WTC11 (cell line): ENCODE measurements at regions not wholly inside any gene's neighbourhood (a gene's known extent, or its start where the extent isn't known, plus 50 kb on each side); places are given as distances from the start of the nearest gene placed in this dataset.

ENCODE experiments used
- ATAC-seq: fragments of 200-7000 bp; cut with Tn5 transposase; 2 replicates; pipeline ENCODE4 v1.10.0; 2021; ENCODE audit warnings: mild to moderate bottlenecking, moderate library complexity
- CTCF ChIA-PET: fragments of 300-600 bp; sonication (Branson Sonifier 250); formaldehyde crosslinking; loops from one replicate; lab custom pipeline; 2021; ENCODE audit warnings: antibody characterized with exemption; lab: Charles Lee
- POLR2A ChIA-PET: fragments of 350-600 bp; sonication (Branson Sonifier 250); formaldehyde crosslinking; loops from one replicate; lab custom pipeline; 2021; ENCODE audit warnings: antibody characterized with exemption; lab: Charles Lee
- DNase-seq: peaks from one replicate; pipeline ENCODE4 v3.0.0; 2021; ENCODE audit warnings: low spot score
- H3K27ac Mint-ChIP-seq: 2 replicates; pipeline ENCODE4 v1.8.0; 2021; ENCODE audit warnings: mixed read lengths
- H3K27me3 Mint-ChIP-seq: 2 replicates; pipeline ENCODE4 v1.8.0; 2021; ENCODE audit warnings: low read depth, mild to moderate bottlenecking, moderate library complexity, mixed read lengths
- H3K36me3 Mint-ChIP-seq: 2 replicates; pipeline ENCODE4 v1.8.0; 2021; ENCODE audit warnings: mixed read lengths
- H3K4me1 Mint-ChIP-seq: 2 replicates; pipeline ENCODE4 v1.8.0; 2022; ENCODE audit warnings: mixed read lengths
- H3K4me3 Mint-ChIP-seq: 2 replicates; pipeline ENCODE4 v1.8.0; 2021; ENCODE audit warnings: mild to moderate bottlenecking, moderate library complexity, mixed read lengths
- H3K9me3 Mint-ChIP-seq: 2 replicates; pipeline ENCODE4 v1.8.0; 2021; ENCODE audit warnings: mixed read lengths
- ARID4B ChIP-seq: sonication (generic); formaldehyde crosslinking; IDR thresholded peaks from 2 replicates; pipeline ENCODE4 v1.8.0; 2023; ENCODE audit warnings: missing genetic modification reagents, mild to moderate bottlenecking, borderline replicate concordance
- CREB1 ChIP-seq: sonication (generic); formaldehyde crosslinking; IDR thresholded peaks from 2 replicates; pipeline ENCODE4 v1.8.0; 2023; ENCODE audit warnings: mild to moderate bottlenecking, missing genetic modification reagents
- E2F5 ChIP-seq: sonication (generic); formaldehyde crosslinking; IDR thresholded peaks from 2 replicates; pipeline ENCODE4 v1.8.1; 2022; ENCODE audit warnings: mild to moderate bottlenecking, moderate library complexity, missing genetic modification reagents
- GTF2I ChIP-seq: fragments of 250-450 bp; sonication (Bioruptor Pico); conservative IDR thresholded peaks from 2 replicates; pipeline ENCODE4 v1.4.0; 2021; ENCODE audit warnings: mild to moderate bottlenecking
- JUN ChIP-seq: sonication (generic); formaldehyde crosslinking; IDR thresholded peaks from 2 replicates; pipeline ENCODE4 v1.8.0; 2023; ENCODE audit warnings: mild to moderate bottlenecking, missing genetic modification reagents
- MLX ChIP-seq: sonication (generic); formaldehyde crosslinking; IDR thresholded peaks from 2 replicates; pipeline ENCODE4 v1.8.1; 2023; ENCODE audit warnings: mild to moderate bottlenecking, missing genetic modification reagents, moderate library complexity
- MYBL2 ChIP-seq: sonication (generic); formaldehyde crosslinking; IDR thresholded peaks from 2 replicates; pipeline ENCODE4 v1.8.1; 2023; ENCODE audit warnings: mild to moderate bottlenecking, moderate library complexity, missing genetic modification reagents
- NR1H2 ChIP-seq: sonication (generic); formaldehyde crosslinking; IDR thresholded peaks from 2 replicates; pipeline ENCODE4 v1.9.0; 2021; ENCODE audit warnings: mild to moderate bottlenecking, moderate library complexity, missing genetic modification reagents
- SOX15 ChIP-seq: fragments of 250-450 bp; sonication (Bioruptor Pico); IDR thresholded peaks from 2 replicates; pipeline ENCODE4 v1.9.0; 2021; ENCODE audit warnings: mild to moderate bottlenecking
- SP1 ChIP-seq: sonication (generic); formaldehyde crosslinking; conservative IDR thresholded peaks from 2 replicates; pipeline ENCODE4 v1.8.1; 2022; ENCODE audit warnings: missing genetic modification reagents
- TP53 ChIP-seq: sonication (generic); formaldehyde crosslinking; IDR thresholded peaks from 2 replicates; pipeline ENCODE4 v1.8.1; 2023; ENCODE audit warnings: mild to moderate bottlenecking, missing genetic modification reagents
- ZBTB21 ChIP-seq: sonication (generic); formaldehyde crosslinking; IDR thresholded peaks from 2 replicates; pipeline ENCODE4 v1.8.1; 2023; ENCODE audit warnings: mild to moderate bottlenecking, missing genetic modification reagents, borderline replicate concordance
- ZNF138 ChIP-seq: sonication (generic); formaldehyde crosslinking; conservative IDR thresholded peaks from 2 replicates; pipeline ENCODE4 v1.8.1; 2022; ENCODE audit warnings: mild to moderate bottlenecking, moderate library complexity, missing genetic modification reagents
- ZNF263 ChIP-seq: sonication (generic); formaldehyde crosslinking; IDR thresholded peaks from 2 replicates; pipeline ENCODE4 v1.8.1; 2022; ENCODE audit warnings: low read depth, mild to moderate bottlenecking, moderate library complexity, missing genetic modification reagents
- TF ChIP-seq, protein P1 (sequence below): sonication (generic); formaldehyde crosslinking; IDR thresholded peaks from 2 replicates; pipeline ENCODE4 v1.8.1; 2023; ENCODE audit warnings: mild to moderate bottlenecking, missing genetic modification reagents, moderate library complexity
- TF ChIP-seq, protein P2 (sequence below): sonication (generic); formaldehyde crosslinking; IDR thresholded peaks from 2 replicates; pipeline ENCODE4 v1.8.0; 2022; ENCODE audit warnings: mild to moderate bottlenecking, missing genetic modification reagents
- TF ChIP-seq, protein P3 (sequence below): sonication (generic); formaldehyde crosslinking; IDR thresholded peaks from 2 replicates; pipeline ENCODE4 v1.8.0; 2022; ENCODE audit warnings: mild to moderate bottlenecking, missing genetic modification reagents

- TF ChIP-seq SOX15 = no peak
These were observed 1142.7 kb upstream of the NCAM2 start (continued) for GRCh38 chr21:19855522-19855921.

DNA sequence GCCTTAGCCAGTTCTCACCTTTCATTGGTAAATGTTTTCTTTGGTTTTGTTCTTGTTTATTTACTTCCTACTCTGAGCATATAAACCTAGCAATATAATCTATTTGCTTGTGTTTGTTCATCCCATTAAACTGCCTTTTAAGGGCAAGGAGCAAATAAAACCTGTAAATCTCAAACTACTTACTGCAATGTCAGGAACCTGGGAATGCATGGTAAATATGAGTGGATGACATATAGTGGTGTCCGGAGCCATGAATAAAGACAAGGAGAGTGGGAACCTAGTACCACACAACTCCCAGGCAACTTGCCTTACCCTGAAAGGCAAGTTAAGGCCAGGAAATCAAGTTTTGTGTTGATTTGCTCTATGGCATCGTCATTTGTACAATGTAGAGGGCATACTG lies 1133.7 kb upstream of the NCAM2 start:
- Mint-ChIP-seq H3K4me1 (peaks cover 4% of the 10 kb centered on the region), H3K36me3 (no peaks in the 10 kb centered on the region)
- no peak for DNase-seq
- TF ChIP-seq ZBTB21 (CRISPR knock-in tag) (no peak), MYBL2 (CRISPR knock-in tag) (no peak), TP53 (CRISPR knock-in tag) (no peak), ZNF263 (no peak), ZNF138 (CRISPR knock-in tag) (no peak), SP1 (CRISPR knock-in tag) (no peak), ARID4B (CRISPR knock-in tag) (no peak), JUN (CRISPR knock-in tag) (no peak), GTF2I (CRISPR knock-in tag) (no peak)
- TF ChIP-seq, protein P1, sequence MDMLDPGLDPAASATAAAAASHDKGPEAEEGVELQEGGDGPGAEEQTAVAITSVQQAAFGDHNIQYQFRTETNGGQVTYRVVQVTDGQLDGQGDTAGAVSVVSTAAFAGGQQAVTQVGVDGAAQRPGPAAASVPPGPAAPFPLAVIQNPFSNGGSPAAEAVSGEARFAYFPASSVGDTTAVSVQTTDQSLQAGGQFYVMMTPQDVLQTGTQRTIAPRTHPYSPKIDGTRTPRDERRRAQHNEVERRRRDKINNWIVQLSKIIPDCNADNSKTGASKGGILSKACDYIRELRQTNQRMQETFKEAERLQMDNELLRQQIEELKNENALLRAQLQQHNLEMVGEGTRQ (CRISPR knock-in tag) = no peak
- TF ChIP-seq, protein P2, sequence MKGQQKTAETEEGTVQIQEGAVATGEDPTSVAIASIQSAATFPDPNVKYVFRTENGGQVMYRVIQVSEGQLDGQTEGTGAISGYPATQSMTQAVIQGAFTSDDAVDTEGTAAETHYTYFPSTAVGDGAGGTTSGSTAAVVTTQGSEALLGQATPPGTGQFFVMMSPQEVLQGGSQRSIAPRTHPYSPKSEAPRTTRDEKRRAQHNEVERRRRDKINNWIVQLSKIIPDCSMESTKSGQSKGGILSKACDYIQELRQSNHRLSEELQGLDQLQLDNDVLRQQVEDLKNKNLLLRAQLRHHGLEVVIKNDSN (CRISPR knock-in tag) = no peak
- TF ChIP-seq, all 79 proteins: peak for 0
- Mint-ChIP-seq H3K4me3 (no peak overlapping the region), H3K27me3 (no peaks in the 10 kb centered on the region), H3K9me3 (no peaks in the 10 kb centered on the region), H3K27ac (no peak overlapping the region)
- ChIA-PET POLR2A (no interaction called here), CTCF (no interaction called here)
- ATAC-seq = no peak

DNA sequence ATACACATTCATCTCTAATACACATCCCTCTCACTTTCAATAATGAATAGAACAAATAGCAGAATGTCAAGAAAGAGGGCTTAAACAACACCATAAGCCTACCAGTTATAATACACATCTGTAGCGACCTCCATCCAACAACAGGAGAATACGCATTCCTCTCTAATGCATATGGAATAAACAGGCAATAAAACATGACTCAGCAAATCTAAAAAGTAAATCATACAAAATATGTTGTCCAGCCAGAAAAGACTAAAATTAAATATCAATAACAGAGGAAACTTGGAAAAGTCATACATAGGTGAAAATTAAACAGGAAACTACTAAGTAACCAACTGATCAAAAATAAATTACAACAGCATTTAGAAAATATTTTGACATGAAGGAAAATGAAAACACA lies 1127.5 kb upstream of the NCAM2 start:
- ChIA-PET POLR2A (no interaction called here), CTCF (no interaction called here)
- ATAC-seq (no peak), DNase-seq (no peak)
- H3K4me3 Mint-ChIP-seq = no peak overlapping the region
- TF ChIP-seq CREB1 (no peak), NR1H2 (CRISPR knock-in tag) (no peak), MLX (CRISPR knock-in tag) (no peak), E2F5 (CRISPR knock-in tag) (no peak)
- TF ChIP-seq, protein P3, sequence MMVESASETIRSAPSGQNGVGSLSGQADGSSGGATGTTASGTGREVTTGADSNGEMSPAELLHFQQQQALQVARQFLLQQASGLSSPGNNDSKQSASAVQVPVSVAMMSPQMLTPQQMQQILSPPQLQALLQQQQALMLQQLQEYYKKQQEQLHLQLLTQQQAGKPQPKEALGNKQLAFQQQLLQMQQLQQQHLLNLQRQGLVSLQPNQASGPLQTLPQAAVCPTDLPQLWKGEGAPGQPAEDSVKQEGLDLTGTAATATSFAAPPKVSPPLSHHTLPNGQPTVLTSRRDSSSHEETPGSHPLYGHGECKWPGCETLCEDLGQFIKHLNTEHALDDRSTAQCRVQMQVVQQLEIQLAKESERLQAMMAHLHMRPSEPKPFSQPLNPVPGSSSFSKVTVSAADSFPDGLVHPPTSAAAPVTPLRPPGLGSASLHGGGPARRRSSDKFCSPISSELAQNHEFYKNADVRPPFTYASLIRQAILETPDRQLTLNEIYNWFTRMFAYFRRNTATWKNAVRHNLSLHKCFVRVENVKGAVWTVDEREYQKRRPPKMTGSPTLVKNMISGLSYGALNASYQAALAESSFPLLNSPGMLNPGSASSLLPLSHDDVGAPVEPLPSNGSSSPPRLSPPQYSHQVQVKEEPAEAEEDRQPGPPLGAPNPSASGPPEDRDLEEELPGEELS (CRISPR knock-in tag) = no peak
- TF ChIP-seq, protein P2 (CRISPR knock-in tag) = no peak
- no peak overlapping the region for H3K27ac Mint-ChIP-seq
- no peaks in the 10 kb centered on the region for H3K27me3 Mint-ChIP-seq
- peaks cover 4% of the 10 kb centered on the region for H3K4me1 Mint-ChIP-seq
- peaks cover 5% of the 10 kb centered on the region; the same call in 1 of the 2 replicates for H3K9me3 Mint-ChIP-seq
- H3K36me3 Mint-ChIP-seq = no peaks in the 10 kb centered on the region
